Transverse colon (tissue), 3 donors: ENCODE measurements at regions not wholly inside any gene's neighbourhood (a gene's known extent, or its start where the extent isn't known, plus 50 kb on each side); places are given as distances from the start of the nearest gene placed in this dataset.

Experiments used
- EP300 ChIP-seq: sonication (generic); formaldehyde crosslinking; IDR thresholded peaks from one replicate; pipeline ENCODE4 v1.6.1; 2017; ENCODE audit warnings: antibody characterized with exemption, low read depth
- POLR2A ChIP-seq: fragments of 450-650 bp; IDR thresholded peaks from one replicate; pipeline ENCODE4 v1.6.1; 2016; ENCODE audit warnings: antibody characterized with exemption, mild to moderate bottlenecking, moderate library complexity
- TF ChIP-seq, protein P1 (sequence below), 5 experiments: fragments of 200-600 bp in 3 of 5; fragments of 450-650 bp in 2 of 5; sonication (generic) in 3 of 5; IDR thresholded peaks; 1 replicate in 2 of 5; 2 replicates in 3 of 5; pipeline ENCODE4 v1.5.1; 2016 to 2017; ENCODE audit warnings: antibody characterized with exemption in 5 of 5, inconsistent platforms in 3 of 5, mild to moderate bottlenecking in 2 of 5, moderate library complexity in 1 of 5

GRCh38 chr1:81446000-81446669 is 354.6 kb upstream of the ADGRL2 start:
- TF ChIP-seq, protein P1, sequence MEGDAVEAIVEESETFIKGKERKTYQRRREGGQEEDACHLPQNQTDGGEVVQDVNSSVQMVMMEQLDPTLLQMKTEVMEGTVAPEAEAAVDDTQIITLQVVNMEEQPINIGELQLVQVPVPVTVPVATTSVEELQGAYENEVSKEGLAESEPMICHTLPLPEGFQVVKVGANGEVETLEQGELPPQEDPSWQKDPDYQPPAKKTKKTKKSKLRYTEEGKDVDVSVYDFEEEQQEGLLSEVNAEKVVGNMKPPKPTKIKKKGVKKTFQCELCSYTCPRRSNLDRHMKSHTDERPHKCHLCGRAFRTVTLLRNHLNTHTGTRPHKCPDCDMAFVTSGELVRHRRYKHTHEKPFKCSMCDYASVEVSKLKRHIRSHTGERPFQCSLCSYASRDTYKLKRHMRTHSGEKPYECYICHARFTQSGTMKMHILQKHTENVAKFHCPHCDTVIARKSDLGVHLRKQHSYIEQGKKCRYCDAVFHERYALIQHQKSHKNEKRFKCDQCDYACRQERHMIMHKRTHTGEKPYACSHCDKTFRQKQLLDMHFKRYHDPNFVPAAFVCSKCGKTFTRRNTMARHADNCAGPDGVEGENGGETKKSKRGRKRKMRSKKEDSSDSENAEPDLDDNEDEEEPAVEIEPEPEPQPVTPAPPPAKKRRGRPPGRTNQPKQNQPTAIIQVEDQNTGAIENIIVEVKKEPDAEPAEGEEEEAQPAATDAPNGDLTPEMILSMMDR (IDR thresholded peaks at IDR 0.05): no peak
- TF ChIP-seq POLR2A (no peak), EP300 (no peak)
